ENCODE measurements at regions not wholly inside any gene's neighbourhood (a gene's known extent, or its start where the extent isn't known, plus 50 kb on each side); places are given as distances from the start of the nearest gene placed in this dataset.

GRCh38 chr3:99111235-99111634 lies 209.7 kb upstream of the DCBLD2 start:
- DNase-seq (ENCODE audit: low read depth) = peak; percentile 55

GRCh38 chr3:99110401-99110800 lies 208.9 kb upstream of the DCBLD2 start:
- DNase-seq (ENCODE audit: low read depth) = no peak

DNA sequence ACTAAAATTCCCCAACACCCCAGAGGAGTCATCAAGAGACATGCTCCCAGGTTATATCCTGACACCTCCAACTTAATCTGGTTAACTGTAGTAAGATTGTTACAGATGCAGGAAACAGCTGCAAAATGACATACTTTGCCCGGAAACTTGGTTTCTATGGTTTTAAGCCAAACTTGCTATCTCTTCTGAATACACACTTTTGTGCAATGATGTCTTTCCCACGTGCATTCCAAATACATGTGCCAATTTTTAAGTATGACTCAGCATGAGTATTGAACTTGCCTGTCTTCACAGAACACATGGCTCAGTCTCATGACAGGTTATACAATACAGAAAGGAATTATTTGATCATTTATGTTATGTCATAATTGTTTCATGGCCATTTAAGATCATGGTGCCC lies 207.0 kb upstream of the DCBLD2 start:
- DNase-seq (ENCODE audit: low read depth) = peak; percentile 96

DNA sequence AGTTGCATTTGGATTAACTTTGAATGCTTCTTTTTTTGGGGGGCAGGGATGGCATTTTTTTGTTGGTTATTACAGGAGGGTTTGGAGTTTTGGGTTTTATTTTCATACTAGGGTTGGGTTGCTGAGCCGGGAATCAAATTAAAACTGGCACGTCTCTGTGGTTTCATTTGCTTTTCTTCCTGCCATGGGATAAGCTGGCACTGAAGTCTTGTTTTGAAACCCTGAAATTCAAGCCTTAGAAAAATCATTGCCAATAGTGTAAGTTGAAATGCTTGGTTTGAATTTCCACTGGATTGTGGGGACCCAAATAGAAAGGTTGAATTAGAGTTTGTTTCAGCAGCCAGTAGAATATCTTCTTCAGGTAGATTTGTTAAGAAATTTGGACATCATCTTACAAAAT lies 193.1 kb upstream of the DCBLD2 start:
- no peak for DNase-seq (ENCODE audit: low read depth)

GRCh38 chr3:99087277-99087676 lies 185.8 kb upstream of the DCBLD2 start:
- DNase-seq (ENCODE audit: low read depth) = peak; percentile 56

GRCh38 chr3:99084826-99085225 lies 183.3 kb upstream of the DCBLD2 start:
- DNase-seq (ENCODE audit: low read depth) = peak; percentile 50

DNA sequence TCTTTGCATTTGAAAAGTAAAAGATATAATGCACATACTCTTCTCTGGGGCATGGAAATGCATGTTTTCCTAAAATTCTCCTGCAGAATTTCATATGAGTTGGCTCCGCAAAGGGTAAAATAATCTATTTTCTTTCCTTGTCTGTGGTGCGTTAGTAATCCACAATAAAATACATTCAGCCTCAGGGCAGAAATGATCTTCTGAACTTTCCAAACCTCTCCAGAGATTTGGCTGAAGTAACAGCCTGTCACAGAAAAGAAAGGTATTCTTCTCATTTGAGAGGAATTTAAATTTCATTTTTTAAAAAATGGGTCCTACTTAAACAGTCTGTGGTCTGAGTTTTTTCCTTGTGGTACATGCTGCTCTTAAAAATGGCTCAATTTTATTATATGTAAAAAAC lies 182.7 kb upstream of the DCBLD2 start:
- DNase-seq (ENCODE audit: low read depth) = peak; percentile 10

DNA sequence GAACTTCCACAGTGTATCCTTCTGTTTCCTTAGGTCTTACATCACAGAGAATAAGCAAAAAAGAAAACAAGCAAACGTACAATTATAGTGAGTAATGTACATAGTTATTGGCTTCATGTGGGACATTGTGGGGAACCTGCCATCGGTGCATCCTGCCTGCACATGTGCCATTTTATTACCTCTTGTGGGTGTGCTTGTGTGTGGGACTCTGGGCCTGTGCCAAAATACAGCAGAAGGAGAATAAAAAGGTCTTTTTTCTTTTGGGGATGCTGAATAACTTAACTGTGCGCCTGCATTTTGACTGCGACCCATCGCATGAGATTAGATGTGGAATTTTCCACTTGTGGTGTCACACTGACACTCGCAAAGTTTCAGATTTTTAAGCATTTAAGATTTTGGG lies 169.6 kb upstream of the DCBLD2 start:
- no peak for DNase-seq (ENCODE audit: low read depth)

- no peak for DNase-seq (ENCODE audit: low read depth)
Observed at GRCh38 chr3:99069973-99070372, 168.5 kb upstream of the DCBLD2 start.

- DNase-seq (ENCODE audit: low read depth) = no peak
Observed at GRCh38 chr3:99066863-99067262, 165.4 kb upstream of the DCBLD2 start.

DNA sequence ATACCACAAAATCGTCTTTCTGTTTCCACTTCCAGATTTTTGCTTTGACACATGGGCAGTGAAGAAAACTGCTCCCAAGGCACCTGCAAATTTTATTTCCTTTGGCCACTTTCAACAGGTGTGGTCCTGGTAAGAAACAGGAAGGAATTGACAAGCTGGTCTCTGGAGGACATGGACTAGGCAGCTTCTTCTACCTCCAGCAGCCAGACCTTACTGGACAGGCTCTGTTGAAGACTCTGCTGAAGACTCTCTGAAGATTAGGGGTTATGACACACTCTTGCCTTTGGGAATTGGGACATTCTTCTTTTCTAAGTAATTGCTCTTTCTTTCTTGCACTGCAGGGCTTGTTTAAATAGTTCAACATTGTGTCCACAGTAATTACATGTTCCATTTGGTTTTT lies 147.7 kb upstream of the DCBLD2 start:
- no peak for DNase-seq (ENCODE audit: low read depth)

DNA sequence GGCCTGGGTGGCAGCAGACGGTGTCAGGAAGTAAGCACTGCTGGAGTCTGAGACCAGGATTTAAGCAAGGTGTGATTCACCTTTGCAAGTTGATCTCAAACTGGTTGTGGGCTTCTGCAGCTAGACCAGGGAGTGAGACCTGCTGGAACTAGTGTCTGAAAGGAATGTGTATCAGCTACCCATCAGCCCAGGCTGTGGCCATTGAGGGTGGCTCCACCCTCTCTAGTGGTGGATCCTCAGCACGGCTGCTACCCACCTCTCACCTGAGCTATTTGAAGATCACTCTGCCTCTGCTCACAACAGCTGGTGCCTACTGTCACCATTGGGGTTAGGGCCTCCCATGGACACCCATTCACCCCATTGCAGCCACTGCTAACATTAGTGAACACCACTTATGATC lies 140.3 kb upstream of the DCBLD2 start:
- DNase-seq (ENCODE audit: low read depth) = no peak

DNA sequence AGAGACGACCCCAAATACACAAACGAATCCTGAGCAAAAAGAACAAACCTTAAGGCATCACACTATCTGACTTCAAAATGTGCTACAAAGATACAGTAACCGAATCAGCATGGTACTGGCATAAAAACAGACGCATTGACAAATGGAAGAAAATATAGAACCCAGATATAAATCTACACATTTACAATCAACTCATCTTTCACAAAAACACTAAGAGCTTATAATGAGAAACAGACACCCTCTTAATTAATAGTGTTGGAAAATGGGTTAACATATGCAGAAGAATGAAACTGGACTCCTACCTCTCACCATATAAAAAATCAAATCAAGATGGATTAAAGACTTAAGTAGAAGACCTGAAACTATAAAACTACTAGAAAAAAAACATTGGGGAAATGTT lies 130.3 kb upstream of the DCBLD2 start:
- no peak for DNase-seq (ENCODE audit: low read depth)

DNA sequence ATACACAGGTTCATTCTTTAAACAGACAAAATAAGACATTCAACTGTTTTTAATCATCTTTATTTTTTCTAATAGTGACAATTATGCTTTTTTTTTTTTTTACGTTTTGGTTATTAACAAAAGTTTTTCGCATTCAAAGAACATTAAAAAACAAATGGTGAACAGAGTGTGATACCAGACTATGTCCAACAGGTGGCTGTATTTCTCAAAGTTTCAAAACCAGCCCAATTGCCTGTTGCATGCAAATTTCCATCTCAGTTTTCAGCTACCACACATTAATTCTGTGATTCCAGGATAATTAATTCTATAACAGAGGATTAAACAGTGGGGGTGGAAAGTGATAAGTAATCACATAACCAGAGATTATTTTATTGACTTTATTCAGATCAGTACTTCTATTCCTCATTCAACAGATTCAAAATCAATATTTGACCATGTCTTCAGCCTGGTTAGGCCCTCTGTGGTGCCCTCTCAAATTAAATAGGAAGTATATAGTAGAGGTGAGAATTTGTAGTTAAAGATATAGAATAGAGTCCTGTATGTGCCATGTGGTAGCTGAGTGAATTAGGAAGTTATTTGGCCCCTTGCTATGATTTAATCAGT lies 122.2 kb upstream of the DCBLD2 start:
- peak; percentile 57 for DNase-seq (ENCODE audit: low read depth)

DNA sequence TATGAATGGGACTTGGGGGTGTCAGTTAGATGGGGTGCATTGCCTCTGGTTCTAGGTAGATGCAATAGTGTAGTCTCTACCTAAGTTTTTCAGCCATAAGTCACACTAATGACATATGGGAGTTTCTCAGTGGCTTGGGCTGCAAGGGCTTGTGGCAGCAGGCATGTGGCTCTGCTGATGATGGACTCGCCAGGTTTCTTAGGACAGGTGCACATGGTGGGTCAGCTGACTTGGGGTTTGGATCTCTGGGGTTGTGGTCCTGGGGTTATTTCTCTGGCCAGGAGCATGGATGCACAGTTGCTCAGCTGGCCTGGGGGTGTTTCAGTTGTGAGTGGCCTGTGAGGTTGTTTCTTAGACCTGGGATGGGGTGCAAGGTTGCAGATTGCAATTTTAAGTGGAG lies 120.0 kb upstream of the DCBLD2 start:
- no peak for DNase-seq (ENCODE audit: low read depth)

- no peak for DNase-seq (ENCODE audit: low read depth)
Observed at GRCh38 chr3:99016452-99016851, 115.0 kb upstream of the DCBLD2 start.

DNA sequence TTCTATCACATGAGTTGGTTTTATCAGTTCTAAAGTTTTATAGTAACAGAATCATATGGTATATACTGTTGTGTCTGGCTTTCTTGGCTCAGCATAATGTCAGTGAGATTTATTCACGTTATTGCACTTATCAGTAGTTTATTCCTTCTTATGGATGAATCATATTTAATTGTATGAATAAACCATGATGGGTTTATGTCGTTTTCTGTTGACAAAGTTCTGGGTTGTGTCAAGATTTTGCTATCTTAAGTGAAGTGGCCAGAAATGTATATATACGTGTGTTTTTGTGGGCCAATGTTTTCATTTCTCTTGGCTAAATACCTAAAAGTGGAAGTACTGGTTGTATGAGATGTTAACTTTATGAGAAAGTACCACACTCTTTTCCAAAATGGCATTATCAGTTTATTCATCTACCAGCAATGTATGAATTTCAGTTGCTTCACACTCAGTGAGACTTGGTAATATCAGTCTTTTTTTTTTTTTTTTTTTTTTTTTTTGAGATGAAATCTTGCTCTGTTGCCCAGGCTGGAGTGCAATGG lies 112.4 kb upstream of the DCBLD2 start:
- DNase-seq (ENCODE audit: low read depth) = no peak

- DNase-seq (ENCODE audit: low read depth) = no peak
Observed at GRCh38 chr3:99013077-99013476, 111.6 kb upstream of the DCBLD2 start.

DNA sequence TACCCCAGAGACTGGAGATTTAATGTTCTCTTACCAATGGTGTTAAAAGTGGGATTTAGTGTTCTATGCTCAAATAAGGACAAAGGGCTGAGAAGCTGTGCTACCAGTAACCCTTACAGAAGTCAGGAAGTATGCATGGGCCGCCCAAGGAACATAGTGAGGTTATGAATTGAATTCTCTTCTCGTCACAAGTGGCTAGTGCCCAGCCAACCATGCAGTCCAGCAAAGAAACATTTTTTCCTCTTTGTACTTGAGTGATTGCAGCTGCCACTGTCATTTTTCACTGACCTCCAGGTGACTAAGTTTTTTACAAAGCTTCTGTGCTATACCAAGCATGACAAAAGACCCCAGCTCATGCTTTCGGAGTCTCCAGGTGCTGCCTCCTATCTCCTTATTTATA lies 110.6 kb upstream of the DCBLD2 start:
- no peak for DNase-seq (ENCODE audit: low read depth)

DNA sequence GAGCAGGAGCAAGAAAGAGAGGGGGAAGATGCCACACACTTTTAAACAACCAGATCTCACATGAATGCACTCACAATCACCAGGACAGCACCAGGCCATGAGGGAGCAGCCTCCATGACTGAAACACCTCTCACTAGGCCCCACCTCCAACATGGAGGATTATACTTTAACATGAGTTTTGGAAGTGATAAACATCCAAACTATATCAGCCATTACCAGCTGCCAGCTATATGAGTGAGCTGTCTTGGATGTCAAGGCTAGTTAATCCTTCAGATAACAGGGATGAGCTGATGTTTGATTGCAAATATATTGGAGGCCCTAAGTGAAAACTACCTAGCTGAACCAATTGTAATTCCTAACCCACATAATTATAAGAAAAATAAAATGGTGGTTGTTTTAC lies 108.4 kb upstream of the DCBLD2 start:
- no peak for DNase-seq (ENCODE audit: low read depth)

- no peak for DNase-seq (ENCODE audit: low read depth)
Observed at GRCh38 chr3:99006686-99007085, 105.2 kb upstream of the DCBLD2 start.

DNA sequence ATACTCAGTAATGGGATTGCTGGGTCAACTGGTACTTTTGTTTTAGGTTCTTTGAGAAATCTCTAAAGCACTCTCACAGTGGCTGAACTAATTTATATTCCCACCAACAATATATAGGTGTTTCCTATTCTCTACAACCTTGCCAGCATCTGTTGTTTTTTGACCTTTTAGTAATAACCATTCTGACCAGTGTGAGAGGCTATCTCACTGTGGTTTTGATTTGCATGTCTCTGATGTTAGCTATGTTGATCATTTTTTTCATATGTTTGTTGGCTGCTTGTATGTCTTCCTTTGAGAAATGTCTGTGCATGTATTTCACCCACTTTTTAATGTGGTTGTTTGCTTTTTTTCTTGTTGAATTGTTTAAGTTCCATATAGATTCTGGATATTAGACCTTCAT lies 98.2 kb upstream of the DCBLD2 start:
- DNase-seq (ENCODE audit: low read depth) = no peak

GRCh38 chr3:98994128-98994762 lies 92.8 kb upstream of the DCBLD2 start:
- DNase-seq (ENCODE audit: low read depth) = peak; percentile 76

- DNase-seq (ENCODE audit: low read depth) = peak; percentile 36
Observed at GRCh38 chr3:98991393-98991792, 89.9 kb upstream of the DCBLD2 start.
